T-helper 2 cell treated with Interferon-gamma antibody and Interleukin-4, amounts not matched to agents 5 μg/mL and 100 μg/mL, for 36 hours (primary cell): ENCODE measurements at regions not wholly inside any gene's neighbourhood (a gene's known extent, or its start where the extent isn't known, plus 50 kb on each side); places are given as distances from the start of the nearest gene placed in this dataset.
"Not testable (repeated sequence)": the region's sequence is repeated elsewhere in the genome, so short reads cannot be mapped to it uniquely, and the experiment has no call there.

Experiments used
- DNase-seq: peaks from one replicate; pipeline ENCODE4 v3.0.0; 2021; ENCODE audit warnings: low spot score
- H3K27ac Mint-ChIP-seq: one replicate; pipeline ENCODE4 v1.8.0; 2021; ENCODE audit warnings: mild to moderate bottlenecking, mixed read lengths
- H3K27me3 Mint-ChIP-seq: one replicate; pipeline ENCODE4 v1.8.0; 2021; ENCODE audit warnings: low read depth, mixed read lengths
- H3K36me3 Mint-ChIP-seq: one replicate; pipeline ENCODE4 v1.8.0; 2021; ENCODE audit warnings: low read depth, mixed read lengths
- H3K4me1 Mint-ChIP-seq: one replicate; pipeline ENCODE4 v1.8.0; 2021; ENCODE audit warnings: low read depth, mixed read lengths
- H3K4me3 Mint-ChIP-seq: one replicate; pipeline ENCODE4 v1.8.0; 2022; ENCODE audit warnings: mild to moderate bottlenecking, moderate library complexity, mixed read lengths
- H3K9me3 Mint-ChIP-seq: one replicate; pipeline ENCODE4 v1.8.0; 2021; ENCODE audit warnings: mixed read lengths

GRCh38 chr9:13797701-13798100 lies 516.2 kb downstream of the NFIB start:
- not testable (repeated sequence) for H3K4me3 Mint-ChIP-seq, H3K27ac Mint-ChIP-seq, H3K27me3 Mint-ChIP-seq, DNase-seq, H3K36me3 Mint-ChIP-seq, H3K4me1 Mint-ChIP-seq
- H3K9me3 Mint-ChIP-seq: peaks cover 26% of the 10 kb centered on the region

- Mint-ChIP-seq H3K27ac (no peak overlapping the region), H3K36me3 (no peaks in the 10 kb centered on the region), H3K4me1 (no peaks in the 10 kb centered on the region), H3K9me3 (peaks cover 29% of the 10 kb centered on the region), H3K27me3 (no peaks in the 10 kb centered on the region), H3K4me3 (no peak overlapping the region)
- no peak for DNase-seq
Measured at GRCh38 chr9:13791816-13792215, 512.3 kb upstream of the MPDZ start.

- H3K27ac Mint-ChIP-seq: no peak overlapping the region
- H3K36me3 Mint-ChIP-seq: no peaks in the 10 kb centered on the region
- peaks cover 30% of the 10 kb centered on the region for H3K9me3 Mint-ChIP-seq
- H3K4me3 Mint-ChIP-seq: no peak overlapping the region
- H3K27me3 Mint-ChIP-seq: no peaks in the 10 kb centered on the region
- DNase-seq: no peak
- no peaks in the 10 kb centered on the region for H3K4me1 Mint-ChIP-seq
Measured at GRCh38 chr9:13790055-13790454, 510.6 kb upstream of the MPDZ start.

DNA sequence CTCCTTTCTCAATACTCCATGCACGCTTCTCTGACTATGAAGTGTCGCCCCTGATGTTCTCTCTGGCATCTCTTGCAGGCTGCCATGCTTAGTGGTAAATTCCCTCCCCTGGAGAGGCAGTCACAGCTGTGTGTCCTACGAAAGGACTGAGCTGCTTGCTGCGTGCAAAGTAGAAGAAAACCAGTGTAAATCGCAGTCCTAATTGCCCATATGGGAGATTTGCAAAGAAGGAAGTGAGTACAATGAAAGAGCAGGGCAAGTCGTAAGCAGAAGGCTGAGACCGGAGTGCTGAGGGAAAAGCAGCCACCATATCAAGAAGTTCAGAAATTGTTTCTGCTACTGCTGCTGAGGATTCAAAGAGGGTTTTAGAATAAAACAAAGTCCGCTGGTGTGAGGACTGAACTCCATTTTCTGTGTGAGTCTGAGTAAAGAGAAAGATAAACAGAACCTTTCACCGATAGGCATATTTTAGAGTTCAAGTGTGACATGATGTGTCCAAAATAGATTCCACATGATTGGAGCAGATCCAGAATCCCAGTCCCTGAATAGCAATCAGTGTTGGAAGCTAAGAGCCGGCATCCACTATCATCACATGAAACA lies 507.8 kb upstream of the MPDZ start:
- no peak for DNase-seq
- no peak overlapping the region for H3K4me3 Mint-ChIP-seq
- no peaks in the 10 kb centered on the region for H3K27me3 Mint-ChIP-seq
- no peaks in the 10 kb centered on the region for H3K4me1 Mint-ChIP-seq
- no peaks in the 10 kb centered on the region for H3K36me3 Mint-ChIP-seq
- peaks cover 22% of the 10 kb centered on the region for H3K9me3 Mint-ChIP-seq
- H3K27ac Mint-ChIP-seq: no peak overlapping the region

DNA sequence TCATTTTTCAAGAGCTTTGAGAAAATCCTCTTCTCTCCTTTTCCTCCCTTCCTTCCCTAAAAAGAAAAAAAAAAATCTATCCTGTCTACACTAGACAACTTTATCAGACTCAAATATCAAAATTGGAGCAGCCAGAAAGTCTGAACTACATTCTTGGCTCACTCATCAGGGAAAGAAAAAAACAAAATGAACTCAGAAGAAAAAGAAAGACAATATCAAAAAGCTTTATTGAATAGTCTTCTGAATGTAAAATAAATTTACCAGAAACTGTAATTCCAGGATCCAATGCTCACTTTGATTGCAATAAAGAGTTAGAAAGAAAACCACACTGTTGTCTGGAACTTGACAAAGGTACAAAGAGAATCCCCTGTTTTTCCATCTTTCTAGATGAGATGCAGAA lies 507.2 kb upstream of the MPDZ start:
- peaks cover 23% of the 10 kb centered on the region for H3K9me3 Mint-ChIP-seq
- no peaks in the 10 kb centered on the region for H3K4me1 Mint-ChIP-seq
- no peaks in the 10 kb centered on the region for H3K36me3 Mint-ChIP-seq
- no peak overlapping the region for H3K4me3 Mint-ChIP-seq
- H3K27ac Mint-ChIP-seq: no peak overlapping the region
- no peaks in the 10 kb centered on the region for H3K27me3 Mint-ChIP-seq
- no peak for DNase-seq

DNA sequence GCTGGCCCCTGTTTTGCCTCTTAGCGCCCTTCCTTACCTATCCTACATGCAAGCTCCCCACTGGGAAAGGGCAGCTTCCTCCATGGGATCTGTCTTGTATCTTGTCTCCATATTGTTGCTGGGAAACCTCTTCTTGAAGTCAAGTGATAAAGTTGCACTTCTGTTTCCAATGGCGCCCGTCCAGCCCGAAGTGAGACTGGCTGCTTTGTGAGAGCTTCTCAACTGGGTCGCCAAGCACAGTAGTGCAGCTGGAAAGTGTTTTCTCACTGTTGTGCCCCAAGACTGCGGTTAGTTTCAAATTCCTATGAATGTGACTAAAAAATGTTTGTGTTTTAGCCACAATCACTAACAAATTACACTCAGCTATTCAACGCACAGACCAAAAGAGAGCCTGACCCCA lies 506.6 kb upstream of the MPDZ start:
- Mint-ChIP-seq H3K27ac (no peak overlapping the region), H3K27me3 (no peaks in the 10 kb centered on the region), H3K36me3 (no peaks in the 10 kb centered on the region), H3K9me3 (peaks cover 23% of the 10 kb centered on the region), H3K4me1 (no peaks in the 10 kb centered on the region), H3K4me3 (no peak overlapping the region)
- DNase-seq: no peak

- Mint-ChIP-seq H3K27ac (no peak overlapping the region), H3K4me3 (no peak overlapping the region), H3K27me3 (no peaks in the 10 kb centered on the region)
Measured at GRCh38 chr9:13779106-13779505, 499.6 kb upstream of the MPDZ start.

DNA sequence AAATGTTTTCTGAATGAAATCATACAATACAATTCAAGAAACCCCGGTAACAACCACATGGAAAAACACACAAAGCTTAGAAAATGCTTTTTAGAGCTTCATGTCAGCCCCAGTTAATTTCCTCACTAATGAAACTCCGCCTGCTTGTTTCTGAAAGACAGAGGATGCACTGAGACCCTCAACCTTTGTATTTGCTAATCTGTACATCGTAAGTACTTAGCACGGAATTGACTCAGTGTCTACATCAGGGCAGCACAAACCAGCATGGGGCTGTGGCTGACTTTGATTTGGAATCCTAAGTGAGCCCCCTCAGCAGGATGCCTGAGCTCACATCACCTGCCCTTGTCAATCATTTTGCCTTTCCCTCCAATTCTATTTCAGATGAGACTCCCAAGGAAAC lies 499.1 kb upstream of the MPDZ start:
- H3K27me3 Mint-ChIP-seq: no peaks in the 10 kb centered on the region
- H3K27ac Mint-ChIP-seq: no peak overlapping the region
- no peaks in the 10 kb centered on the region for H3K4me1 Mint-ChIP-seq
- peaks cover 3% of the 10 kb centered on the region for H3K9me3 Mint-ChIP-seq
- DNase-seq: no peak
- H3K36me3 Mint-ChIP-seq: no peaks in the 10 kb centered on the region
- H3K4me3 Mint-ChIP-seq: no peak overlapping the region

More at GRCh38 chr9:13779106-13779505, 499.6 kb upstream of the MPDZ start:
- no peak for DNase-seq
- H3K36me3 Mint-ChIP-seq: no peaks in the 10 kb centered on the region
- peaks cover 3% of the 10 kb centered on the region for H3K9me3 Mint-ChIP-seq
- H3K4me1 Mint-ChIP-seq: no peaks in the 10 kb centered on the region

DNA sequence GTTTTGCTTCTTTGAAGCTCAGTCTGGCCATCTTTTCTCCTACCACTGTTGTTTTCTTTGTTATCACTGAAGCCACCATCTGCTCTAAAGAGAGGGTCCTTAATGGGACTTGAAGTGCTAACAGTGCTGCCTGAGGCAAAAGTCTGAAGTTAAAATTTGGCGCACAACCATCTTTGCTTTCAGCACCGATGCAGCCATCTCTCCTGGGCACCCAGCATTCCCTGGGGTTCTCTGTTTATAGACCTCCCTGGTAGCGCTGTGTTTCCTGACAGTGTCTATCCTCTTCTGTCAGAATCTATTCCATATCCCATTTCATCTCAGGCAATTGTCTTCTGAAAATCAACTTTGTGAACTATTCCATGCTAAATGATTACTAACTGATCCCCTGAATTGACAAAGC lies 491.5 kb upstream of the MPDZ start:
- peaks cover 3% of the 10 kb centered on the region for H3K9me3 Mint-ChIP-seq
- no peak for DNase-seq
- no peaks in the 10 kb centered on the region for H3K4me1 Mint-ChIP-seq
- no peaks in the 10 kb centered on the region for H3K27me3 Mint-ChIP-seq
- H3K27ac Mint-ChIP-seq: no peak overlapping the region
- no peaks in the 10 kb centered on the region for H3K36me3 Mint-ChIP-seq
- H3K4me3 Mint-ChIP-seq: no peak overlapping the region

GRCh38 chr9:13769641-13770040 lies 490.1 kb upstream of the MPDZ start:
- H3K27me3 Mint-ChIP-seq: no peaks in the 10 kb centered on the region
- no peak overlapping the region for H3K4me3 Mint-ChIP-seq
- no peaks in the 10 kb centered on the region for H3K36me3 Mint-ChIP-seq
- no peaks in the 10 kb centered on the region for H3K4me1 Mint-ChIP-seq
- DNase-seq: no peak
- no peak overlapping the region for H3K27ac Mint-ChIP-seq
- peaks cover 3% of the 10 kb centered on the region for H3K9me3 Mint-ChIP-seq

DNA sequence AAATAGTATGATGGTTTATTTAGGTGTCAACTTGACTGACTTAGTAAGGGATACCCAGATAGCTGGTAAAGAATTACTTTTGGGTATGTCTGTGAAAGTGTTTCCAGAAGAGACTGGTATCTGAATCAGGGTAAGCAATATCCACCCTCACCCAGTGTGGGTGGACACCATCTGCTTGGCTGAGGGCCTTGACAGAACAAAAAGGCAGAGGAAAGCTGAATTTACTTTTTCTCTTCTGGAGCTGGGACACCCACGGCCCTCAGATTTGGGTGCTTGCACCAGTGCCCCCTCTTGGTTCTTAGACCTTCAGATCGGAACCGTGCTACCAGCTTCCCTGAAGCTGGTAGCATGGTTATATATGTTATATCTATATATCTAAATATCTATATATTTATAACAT lies 489.5 kb upstream of the MPDZ start:
- Mint-ChIP-seq H3K36me3 (no peaks in the 10 kb centered on the region), H3K4me3 (no peak overlapping the region), H3K9me3 (peaks cover 3% of the 10 kb centered on the region), H3K4me1 (no peaks in the 10 kb centered on the region), H3K27me3 (no peaks in the 10 kb centered on the region), H3K27ac (no peak overlapping the region)
- DNase-seq: no peak

GRCh38 chr9:13762209-13762608 lies 482.7 kb upstream of the MPDZ start:
- DNase-seq: no peak
- Mint-ChIP-seq H3K4me1 (no peaks in the 10 kb centered on the region), H3K9me3 (no peaks in the 10 kb centered on the region), H3K27ac (no peak overlapping the region), H3K4me3 (no peak overlapping the region), H3K36me3 (no peaks in the 10 kb centered on the region), H3K27me3 (no peaks in the 10 kb centered on the region)

- Mint-ChIP-seq H3K9me3 (no peaks in the 10 kb centered on the region), H3K27ac (no peak overlapping the region), H3K4me3 (no peak overlapping the region), H3K27me3 (no peaks in the 10 kb centered on the region), H3K36me3 (no peaks in the 10 kb centered on the region), H3K4me1 (no peaks in the 10 kb centered on the region)
- DNase-seq: no peak
Measured at GRCh38 chr9:13759551-13759950, 480.1 kb upstream of the MPDZ start.

DNA sequence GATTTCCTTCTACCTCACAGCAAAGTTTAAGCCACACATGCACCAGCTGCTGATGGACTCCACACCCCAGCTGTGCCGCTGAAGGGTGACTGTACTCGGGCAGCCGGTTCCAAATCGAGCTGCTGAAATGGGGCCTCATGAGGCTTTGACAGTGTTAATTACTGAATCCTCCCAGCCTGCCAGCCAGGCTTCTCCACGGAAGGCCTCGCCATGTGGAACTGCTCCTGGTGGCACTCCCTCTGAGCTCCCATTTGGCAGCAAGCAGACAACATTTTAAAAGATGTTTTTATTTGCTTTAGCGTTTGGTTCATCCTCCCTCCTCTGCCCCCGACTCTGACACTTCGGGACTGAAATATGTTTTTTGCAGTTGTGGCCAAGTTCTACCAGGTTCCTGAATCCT lies 479.4 kb upstream of the MPDZ start:
- no peak for DNase-seq
- no peak overlapping the region for H3K4me3 Mint-ChIP-seq
- H3K4me1 Mint-ChIP-seq: no peaks in the 10 kb centered on the region
- no peaks in the 10 kb centered on the region for H3K36me3 Mint-ChIP-seq
- H3K9me3 Mint-ChIP-seq: peaks cover 4% of the 10 kb centered on the region
- no peak overlapping the region for H3K27ac Mint-ChIP-seq
- no peaks in the 10 kb centered on the region for H3K27me3 Mint-ChIP-seq

GRCh38 chr9:13756943-13757342 lies 477.5 kb upstream of the MPDZ start:
- no peak for DNase-seq
- no peak overlapping the region for H3K4me3 Mint-ChIP-seq
- no peak overlapping the region for H3K27ac Mint-ChIP-seq
- no peaks in the 10 kb centered on the region for H3K27me3 Mint-ChIP-seq
- H3K4me1 Mint-ChIP-seq: no peaks in the 10 kb centered on the region
- peaks cover 10% of the 10 kb centered on the region for H3K9me3 Mint-ChIP-seq
- H3K36me3 Mint-ChIP-seq: no peaks in the 10 kb centered on the region
